Colonic mucosa (tissue), 4 donors: ENCODE measurements at regions not wholly inside any gene's neighbourhood (a gene's known extent, or its start where the extent isn't known, plus 50 kb on each side); places are given as distances from the start of the nearest gene placed in this dataset.

ENCODE experiments used
- DNase-seq: peaks from one replicate; pipeline ENCODE4 v3.0.0-alpha.2; 2020
- H3K27ac ChIP-seq: fragments of 200-600 bp; one replicate; pipeline ENCODE4 v1.8.0; 2021
- H3K27me3 ChIP-seq: fragments of 200-600 bp; one replicate; pipeline ENCODE4 v1.8.0; 2021
- H3K36me3 ChIP-seq: fragments of 200-600 bp; one replicate; pipeline ENCODE4 v1.8.0; 2021
- H3K4me1 ChIP-seq: fragments of 200-600 bp; one replicate; pipeline ENCODE4 v1.8.0; 2021; ENCODE audit warnings: mild to moderate bottlenecking
- H3K4me3 ChIP-seq: fragments of 200-600 bp; one replicate; pipeline ENCODE4 v1.8.0; 2021
- H3K9ac ChIP-seq, 2 donors: one replicate each; pipeline ENCODE4 v1.7.0; 2013; ENCODE audit warnings: control low read depth in 2 of 2, low read depth in 2 of 2, low read length in 2 of 2
- H3K9me3 ChIP-seq: fragments of 200-600 bp; one replicate; pipeline ENCODE4 v1.8.0; 2021
- intact Hi-C: fragments of 100-400 bp; cut with DNase I; formaldehyde crosslinking; loops from one replicate; pipeline ENCODE4 v1.14.1; 2022
- TF ChIP-seq, protein P1 (sequence below): fragments of 200-600 bp; IDR thresholded peaks from one replicate; pipeline ENCODE4 v1.8.0; 2022; ENCODE audit warnings: antibody characterized with exemption, mild to moderate bottlenecking
- donor health status: healthy.
- donor health status: DM: no; HTN: no; CAD: no.
- donor health status: DM: no; HTN: no; CAD: no.

- Histone ChIP-seq H3K4me3 (no peak overlapping the region), H3K9me3 (no peaks in the 10 kb centered on the region), H3K27ac (no peak overlapping the region), H3K36me3 (no peaks in the 10 kb centered on the region), H3K9ac (no peak overlapping the region), H3K27me3 (no peaks in the 10 kb centered on the region), H3K4me1 (no peaks in the 10 kb centered on the region)
- TF ChIP-seq, protein P1, sequence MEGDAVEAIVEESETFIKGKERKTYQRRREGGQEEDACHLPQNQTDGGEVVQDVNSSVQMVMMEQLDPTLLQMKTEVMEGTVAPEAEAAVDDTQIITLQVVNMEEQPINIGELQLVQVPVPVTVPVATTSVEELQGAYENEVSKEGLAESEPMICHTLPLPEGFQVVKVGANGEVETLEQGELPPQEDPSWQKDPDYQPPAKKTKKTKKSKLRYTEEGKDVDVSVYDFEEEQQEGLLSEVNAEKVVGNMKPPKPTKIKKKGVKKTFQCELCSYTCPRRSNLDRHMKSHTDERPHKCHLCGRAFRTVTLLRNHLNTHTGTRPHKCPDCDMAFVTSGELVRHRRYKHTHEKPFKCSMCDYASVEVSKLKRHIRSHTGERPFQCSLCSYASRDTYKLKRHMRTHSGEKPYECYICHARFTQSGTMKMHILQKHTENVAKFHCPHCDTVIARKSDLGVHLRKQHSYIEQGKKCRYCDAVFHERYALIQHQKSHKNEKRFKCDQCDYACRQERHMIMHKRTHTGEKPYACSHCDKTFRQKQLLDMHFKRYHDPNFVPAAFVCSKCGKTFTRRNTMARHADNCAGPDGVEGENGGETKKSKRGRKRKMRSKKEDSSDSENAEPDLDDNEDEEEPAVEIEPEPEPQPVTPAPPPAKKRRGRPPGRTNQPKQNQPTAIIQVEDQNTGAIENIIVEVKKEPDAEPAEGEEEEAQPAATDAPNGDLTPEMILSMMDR: no peak
- no peak for DNase-seq
- intact Hi-C loops: no loop called here
Observed at GRCh38 chr21:28152732-28153131, 839.9 kb downstream of the LTN1 start.

DNA sequence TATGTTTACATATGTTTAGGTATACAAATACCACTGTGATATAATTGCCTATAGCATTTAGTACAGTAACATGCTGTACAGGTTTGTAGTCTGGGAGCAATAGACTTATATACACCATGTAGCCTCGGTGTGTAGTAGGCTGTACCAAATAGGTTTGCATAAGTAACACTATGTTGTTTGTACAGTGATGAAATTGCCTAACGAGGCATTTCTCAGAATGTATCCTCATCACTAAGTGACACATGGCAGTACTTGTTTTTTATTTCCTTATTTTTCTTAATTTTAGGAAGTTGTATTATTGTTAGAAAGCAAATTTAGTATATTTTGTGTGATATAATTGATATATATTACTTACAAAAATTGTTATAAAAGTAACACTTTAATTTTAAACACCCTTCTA lies 840.9 kb downstream of the LTN1 start:
- Histone ChIP-seq H3K9me3 (no peaks in the 10 kb centered on the region), H3K4me1 (no peaks in the 10 kb centered on the region), H3K27me3 (no peaks in the 10 kb centered on the region), H3K4me3 (no peak overlapping the region), H3K27ac (no peak overlapping the region), H3K9ac (no peak overlapping the region), H3K36me3 (no peaks in the 10 kb centered on the region)
- intact Hi-C loops: no loop called here
- DNase-seq: no peak
- TF ChIP-seq, protein P1: no peak

DNA sequence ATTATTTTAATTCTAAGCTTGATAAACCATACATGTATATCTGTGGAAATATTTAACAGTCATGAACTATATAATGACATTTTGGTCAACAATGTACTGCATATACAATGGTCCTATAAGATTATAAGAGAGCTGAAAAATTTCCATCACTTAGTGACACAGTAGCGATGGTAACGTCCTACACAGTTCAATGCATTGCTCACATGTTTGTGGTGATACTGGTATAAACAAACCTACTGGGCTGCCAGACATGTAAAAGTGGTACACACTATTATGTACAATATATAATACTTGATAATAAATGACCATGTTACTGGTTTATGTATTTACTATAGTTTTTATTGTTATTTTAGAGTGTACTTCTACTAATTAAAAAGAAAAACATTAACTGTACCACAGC lies 841.9 kb downstream of the LTN1 start:
- intact Hi-C loops: no loop called here
- Histone ChIP-seq H3K36me3 (no peaks in the 10 kb centered on the region), H3K27ac (no peak overlapping the region), H3K27me3 (no peaks in the 10 kb centered on the region), H3K4me3 (no peak overlapping the region), H3K9me3 (no peaks in the 10 kb centered on the region), H3K4me1 (no peaks in the 10 kb centered on the region), H3K9ac (no peak overlapping the region)
- TF ChIP-seq, protein P1: no peak
- DNase-seq: no peak

DNA sequence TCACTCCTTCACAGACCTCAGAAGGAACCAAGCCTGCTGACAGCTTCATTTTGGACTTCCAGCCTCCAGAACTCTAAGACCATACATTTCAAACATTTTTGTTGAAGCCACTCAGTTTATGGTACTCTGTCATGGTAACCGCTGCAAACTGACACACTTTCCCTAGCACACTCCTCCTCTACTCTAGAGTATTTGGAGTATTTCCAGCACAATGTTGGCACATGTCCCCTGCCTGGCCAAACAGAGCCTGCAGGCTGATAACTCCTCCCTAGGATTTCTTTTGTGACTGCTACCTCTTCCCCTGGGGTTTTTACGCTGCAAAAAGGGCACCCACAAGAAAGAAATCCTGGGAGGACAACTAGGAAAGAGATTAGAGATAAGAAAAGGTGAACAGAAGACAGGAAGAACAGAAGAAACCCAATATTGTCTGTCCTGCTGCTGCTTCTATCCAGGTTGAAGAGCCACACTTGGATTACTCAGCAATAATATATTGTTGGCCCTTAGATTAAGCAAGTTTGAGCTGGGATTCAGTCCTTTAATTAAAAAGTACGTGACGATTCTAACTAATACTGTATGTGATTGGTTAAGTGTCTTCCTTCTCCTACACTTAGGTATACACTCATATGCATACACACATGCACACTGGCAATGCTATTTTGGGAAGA lies 844.1 kb downstream of the LTN1 start:
- no peak for DNase-seq
- H3K27ac ChIP-seq: no peak overlapping the region

DNA sequence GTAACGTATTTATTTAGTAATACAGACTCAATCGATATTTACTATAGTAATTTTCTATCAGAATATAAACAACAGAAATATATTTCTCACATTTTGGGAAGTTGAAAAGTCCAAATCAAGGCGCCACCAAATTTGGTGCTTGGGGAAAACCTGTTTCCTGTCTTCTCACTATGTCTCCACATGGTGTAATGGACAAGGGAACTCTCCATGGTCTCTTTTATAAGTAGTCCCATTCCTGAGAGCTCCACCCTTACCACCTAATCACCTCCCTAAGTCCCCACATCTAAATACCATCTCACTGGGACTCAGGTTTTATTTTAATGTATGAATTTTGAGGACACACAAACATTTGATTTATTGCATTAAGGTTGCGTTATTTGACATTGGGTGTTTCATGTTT lies 848.0 kb downstream of the LTN1 start:
- no peak overlapping the region for H3K27ac ChIP-seq
- DNase-seq: no peak
- no peak overlapping the region for H3K9ac ChIP-seq
- H3K36me3 ChIP-seq: no peaks in the 10 kb centered on the region
- no peaks in the 10 kb centered on the region for H3K9me3 ChIP-seq
- no peaks in the 10 kb centered on the region for H3K27me3 ChIP-seq
- intact Hi-C loops: no loop called here
- TF ChIP-seq, protein P1: no peak
- no peaks in the 10 kb centered on the region for H3K4me1 ChIP-seq
- H3K4me3 ChIP-seq: no peak overlapping the region

More for the DNA sequence above, 844.1 kb downstream of the LTN1 start:
- H3K4me3 ChIP-seq: no peak overlapping the region
- no peaks in the 10 kb centered on the region for H3K27me3 ChIP-seq
- no peaks in the 10 kb centered on the region for H3K4me1 ChIP-seq
- intact Hi-C loops: no loop called here
- no peaks in the 10 kb centered on the region for H3K9me3 ChIP-seq
- H3K36me3 ChIP-seq: no peaks in the 10 kb centered on the region
- H3K9ac ChIP-seq: no peak overlapping the region
- TF ChIP-seq, protein P1: no peak
